ENCODE measurements at regions not wholly inside any gene's neighbourhood (a gene's known extent, or its start where the extent isn't known, plus 50 kb on each side); places are given as distances from the start of the nearest gene placed in this dataset.

DNA sequence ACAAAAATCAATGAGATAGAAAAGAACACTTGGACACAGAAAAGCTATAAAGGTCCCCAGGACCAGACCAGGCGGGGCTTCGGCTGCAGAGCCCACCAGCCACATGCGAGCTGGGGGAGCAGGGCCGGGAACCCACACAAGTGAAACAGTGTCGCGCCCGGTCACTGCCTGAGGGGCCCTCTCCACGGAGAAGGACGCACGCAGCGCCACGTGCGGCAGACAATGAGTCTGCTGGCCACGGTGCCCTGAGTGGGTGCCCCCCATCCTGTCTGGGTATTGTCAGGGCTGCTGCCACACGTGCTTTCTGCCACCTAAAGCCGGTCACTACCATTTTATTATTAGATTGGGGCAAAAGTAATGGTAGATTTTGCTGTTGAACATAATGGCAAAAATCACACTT is 207.9 kb upstream of the HDAC4 start:
- DNase-seq = no peak

DNA sequence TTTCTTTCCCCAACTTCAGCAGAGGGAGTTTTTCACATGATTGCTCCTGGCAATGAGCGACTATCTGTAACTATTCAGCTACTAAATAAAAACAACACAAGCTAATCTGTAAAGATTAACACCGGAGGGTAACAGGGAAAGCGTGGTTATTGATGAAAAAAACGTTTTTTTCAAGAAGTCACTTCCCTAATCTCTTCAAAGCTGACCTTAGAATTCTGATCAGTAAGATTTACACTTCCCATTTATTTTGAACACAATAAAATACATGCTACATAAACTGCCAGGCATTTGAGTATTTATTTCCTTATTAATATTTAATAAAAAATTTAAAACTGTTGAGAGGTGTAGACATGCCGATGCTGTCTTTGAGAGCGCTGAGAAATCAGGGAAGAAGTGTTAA is 207.4 kb upstream of the HDAC4 start:
- DNase-seq = no peak

DNA sequence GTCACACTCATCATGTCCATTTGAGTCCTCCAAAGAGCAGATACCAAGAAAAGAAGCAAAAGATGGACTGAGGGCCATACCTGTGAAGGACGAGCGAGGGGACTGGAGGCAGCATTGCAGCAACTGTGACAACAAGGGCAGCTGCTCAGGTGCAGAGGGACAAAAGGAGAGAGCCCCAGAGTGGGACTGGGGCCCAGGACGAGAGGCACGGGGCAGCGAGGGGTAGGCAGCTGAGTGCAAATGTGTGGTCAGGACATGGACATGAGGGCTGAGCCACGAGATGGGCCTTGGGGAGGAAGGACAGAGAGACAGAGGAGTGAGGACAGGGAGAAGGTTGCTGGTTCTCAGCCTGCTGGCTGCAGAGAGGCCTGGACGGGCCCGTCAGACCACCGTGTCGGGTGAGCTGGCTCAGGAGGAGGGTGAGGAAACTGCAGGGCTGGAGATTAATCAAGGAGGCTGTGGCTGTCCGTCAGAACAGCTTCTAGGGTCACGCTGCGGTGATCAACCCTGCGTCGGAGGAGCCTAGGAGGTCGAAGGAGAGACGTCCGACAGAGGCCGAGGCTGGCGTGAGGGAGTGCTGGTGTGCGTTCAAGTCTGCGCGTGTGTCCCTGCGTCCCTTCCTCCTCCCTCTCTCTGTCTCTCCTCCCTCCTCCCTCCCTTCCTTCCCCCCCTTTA is 206.8 kb upstream of the HDAC4 start:
- DNase-seq = no peak

DNA sequence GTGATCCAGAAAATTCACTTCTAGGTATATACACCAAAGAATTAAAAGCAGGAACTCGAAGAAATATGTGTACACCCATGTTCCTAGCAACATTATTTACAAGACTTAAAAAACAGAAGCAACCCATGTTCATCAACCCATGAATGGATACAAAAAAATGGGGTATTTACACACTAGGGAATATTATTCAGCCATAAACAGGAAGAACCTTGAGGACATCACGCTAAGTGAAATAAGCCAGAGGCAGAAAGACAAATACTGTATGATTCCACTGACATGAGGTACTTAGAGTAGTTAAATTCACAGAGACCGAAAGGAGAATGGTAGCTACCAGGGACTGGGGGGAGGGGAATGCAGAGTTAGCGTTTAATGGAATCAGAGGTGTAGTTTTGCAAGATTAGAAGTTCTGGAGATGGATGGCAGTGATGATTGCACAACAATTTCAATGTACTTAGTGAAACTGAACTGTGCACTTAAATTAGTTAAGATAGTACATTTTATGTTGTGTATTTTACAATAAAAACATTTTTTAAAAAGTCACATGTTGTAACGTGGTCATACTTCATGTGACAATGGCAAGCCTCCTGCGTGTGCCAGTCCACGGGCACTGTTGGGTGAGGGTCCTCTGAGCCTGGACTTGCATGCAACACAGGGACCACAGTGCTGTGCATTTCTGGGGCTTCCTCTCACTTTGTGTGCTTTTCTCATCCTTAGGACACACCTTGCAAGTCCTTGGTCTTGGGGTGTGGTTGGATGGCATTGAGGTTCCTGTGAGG is 206.1 kb upstream of the HDAC4 start:
- DNase-seq = no peak

DNA sequence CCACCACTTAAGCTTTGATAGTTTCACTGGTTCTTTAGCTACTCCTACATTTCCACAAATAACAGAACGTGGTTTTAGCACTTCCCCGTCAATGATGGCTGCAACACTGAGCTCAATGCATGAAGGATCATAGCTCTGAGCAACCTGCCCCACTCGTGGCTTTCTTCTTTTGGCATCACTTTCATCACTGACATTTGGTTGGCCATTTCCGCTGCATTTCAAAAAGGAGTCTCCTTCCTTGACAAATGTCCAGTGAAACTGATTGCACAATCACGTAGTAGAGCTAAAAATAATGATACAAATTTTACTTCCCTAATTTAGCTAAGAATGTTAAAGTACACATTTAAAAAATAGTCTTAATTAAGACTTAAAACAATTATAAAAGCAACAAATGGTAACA is 205.2 kb upstream of the HDAC4 start:
- no peak for DNase-seq

DNA sequence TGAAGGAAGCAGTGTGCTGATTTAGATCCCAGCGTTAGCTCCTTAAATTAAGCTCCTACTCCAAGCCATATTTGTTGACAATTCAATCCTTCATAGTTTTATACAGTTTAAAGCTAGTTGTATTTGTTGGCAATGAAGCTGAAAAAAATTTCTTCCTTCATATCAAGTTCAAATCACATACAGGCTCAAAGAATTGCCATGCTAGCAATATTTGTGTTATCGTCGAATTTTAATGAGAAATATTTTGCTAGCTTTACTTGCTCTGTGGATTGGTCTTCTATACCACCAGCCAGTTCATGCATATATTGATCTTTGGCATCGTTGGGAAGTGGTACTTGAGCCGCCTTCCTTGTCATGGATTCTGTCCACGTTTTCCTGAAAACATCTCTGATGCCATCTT is 204.6 kb upstream of the HDAC4 start:
- DNase-seq = no peak

DNA sequence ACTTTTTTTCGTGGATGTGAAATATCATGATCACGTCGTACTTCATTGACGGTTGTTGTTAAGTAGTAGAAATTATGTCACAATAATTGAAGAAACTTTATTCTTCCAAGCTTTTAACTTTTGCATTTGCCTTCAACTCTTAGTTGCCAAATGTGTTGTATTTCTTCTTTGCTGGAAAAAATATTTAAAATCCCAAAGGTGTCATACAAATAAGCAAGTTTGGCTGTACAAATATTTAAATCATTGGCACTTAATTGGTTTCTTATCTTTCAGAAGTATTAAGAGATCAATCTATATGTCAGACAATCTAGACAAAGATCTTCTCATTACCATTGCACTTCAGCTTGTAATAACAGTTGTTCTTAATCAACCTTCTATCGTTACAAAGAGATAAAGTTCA is 204.0 kb upstream of the HDAC4 start:
- no peak for DNase-seq

DNA sequence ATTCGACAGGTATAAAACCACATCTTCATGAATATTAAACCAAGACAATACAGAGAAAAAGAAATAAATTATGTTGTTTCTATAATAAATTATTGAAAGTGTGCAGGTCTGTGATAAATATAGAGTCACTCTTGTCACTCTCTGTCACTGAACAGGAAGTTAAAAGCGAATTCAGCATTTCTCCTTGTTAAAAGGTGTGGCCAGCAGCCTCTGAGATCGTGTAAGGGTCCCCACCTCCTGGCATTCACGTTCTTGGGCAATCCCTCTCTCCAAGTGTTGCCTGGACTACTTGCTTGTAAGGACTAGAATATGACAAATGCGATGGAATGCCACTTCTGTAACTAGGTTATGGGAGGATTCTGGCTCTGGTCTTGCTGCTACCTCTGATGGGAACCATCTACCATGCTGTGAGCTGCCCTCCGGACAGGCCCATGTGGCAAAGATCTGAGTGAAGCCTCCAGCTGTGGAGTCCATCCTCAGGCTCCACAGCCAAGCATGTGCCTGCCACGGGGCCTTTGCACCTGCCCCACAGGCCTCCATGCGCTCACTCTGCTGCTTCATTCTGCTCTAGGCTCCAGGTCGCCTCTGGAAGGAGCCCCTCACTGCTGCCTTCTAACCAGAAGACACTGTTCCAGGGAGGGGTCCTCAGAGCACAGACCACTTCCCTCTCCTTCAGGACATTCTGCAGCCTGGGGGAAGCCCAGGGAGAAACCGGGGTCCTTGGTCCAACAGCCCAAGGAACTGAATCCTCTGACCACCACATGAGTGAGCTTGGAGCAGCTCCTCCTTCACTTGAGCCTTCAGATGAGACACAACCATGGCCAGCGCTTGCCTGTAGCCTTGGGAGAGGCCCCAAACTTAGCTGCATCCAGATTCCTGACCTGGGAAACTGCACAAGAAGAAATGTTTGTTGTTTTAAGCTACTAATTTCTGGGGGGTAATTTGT is 202.9 kb upstream of the HDAC4 start:
- DNase-seq = no peak

DNA sequence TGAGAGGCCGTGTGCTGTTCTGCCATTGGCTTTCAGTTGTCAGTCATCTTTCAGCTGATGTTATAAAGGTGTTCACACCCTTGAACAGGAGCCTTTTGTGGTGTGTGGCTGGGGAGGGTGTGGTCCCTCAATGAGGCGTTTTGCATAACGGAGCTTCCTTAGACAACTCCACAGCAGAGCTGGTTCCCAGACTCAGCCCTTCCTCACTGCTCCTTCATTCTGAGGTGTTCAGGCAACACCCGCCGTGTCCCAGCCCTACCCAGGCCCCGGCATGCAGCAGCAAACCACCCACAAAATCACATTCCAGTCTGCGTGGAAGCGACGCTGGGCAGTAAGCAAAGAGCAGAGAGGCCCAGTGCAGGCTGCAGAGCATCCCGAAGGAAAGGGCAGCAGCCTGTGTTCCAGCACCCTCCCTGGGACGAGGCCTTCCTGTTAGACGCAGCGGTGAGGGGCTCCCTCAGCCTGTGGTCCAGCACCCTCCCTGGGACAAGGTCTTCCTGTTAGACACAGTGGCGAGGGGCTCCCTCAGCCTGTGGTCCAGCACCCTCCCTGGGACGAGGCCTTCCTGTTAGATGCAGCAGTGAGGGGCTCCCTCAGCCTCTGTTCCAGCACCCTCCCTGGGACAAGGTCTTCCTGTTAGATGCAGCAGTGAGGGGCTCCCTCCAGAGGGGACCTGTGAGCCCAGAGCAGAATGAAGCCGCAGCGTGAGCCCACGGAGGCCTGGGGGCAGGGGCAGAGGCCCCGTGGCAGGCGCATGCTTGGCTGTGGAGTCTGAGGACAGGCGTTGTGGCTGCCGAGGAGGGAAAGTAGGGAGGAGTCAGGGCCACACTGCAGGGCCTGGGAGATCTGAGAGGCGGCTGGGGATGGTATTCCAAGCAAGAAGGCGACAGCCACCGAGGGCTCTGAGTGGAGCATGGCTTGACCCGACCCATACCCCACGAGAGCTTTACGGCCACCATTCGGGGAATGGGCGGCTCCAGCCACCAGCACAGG is 201.8 kb upstream of the HDAC4 start:
- no peak for DNase-seq

DNA sequence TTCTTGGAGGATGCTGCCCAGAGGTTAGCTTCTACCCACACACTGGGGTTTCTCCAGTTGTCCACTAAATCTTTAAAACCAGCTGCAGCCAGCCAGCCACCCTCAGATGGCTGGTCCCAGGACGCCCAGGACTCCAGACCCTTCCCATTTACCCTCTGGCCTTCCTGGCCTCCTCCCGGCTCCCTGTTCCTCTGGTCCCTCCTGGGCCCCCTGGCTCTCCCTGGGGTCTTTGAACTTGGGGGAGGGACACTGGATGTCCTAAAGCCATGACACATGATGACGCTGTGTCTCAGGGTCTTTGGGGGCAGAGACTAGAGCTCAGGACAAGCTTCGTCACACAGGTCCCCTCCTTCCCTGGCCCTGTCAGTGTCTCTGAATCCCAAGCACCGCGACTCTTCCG is 201.1 kb upstream of the HDAC4 start:
- DNase-seq = no peak

DNA sequence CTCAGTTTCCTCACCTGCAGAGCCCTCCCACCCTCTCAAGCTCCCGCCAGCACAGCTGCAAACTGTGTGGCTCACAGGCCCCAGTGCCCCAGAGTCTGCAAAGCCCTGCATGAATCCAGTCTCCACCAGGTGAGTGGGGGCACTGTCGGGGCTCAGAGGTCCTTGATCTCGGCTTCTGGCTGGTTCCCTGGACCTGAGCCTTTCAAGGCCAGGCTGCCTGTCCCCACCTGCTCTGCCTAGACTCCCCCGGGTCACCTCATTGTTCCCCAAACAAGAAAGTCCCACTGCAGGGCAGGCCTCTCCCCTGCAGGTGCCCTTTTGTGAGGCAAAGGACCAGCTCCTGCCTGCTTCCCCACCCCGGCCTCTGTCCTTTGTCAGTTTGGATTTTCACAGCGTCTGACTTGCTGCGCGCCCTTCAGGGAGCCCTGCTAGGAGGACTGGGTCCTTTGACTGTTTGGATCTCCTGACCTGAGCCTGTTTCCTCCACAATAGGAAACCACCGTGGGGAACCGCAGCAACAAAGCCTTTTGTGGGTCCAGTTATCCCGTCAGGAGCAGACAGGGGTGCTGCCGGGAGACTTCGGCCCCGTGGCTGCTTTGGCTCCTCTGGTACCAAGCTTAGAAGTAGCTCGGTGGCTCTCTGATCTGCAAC is 200.5 kb upstream of the HDAC4 start:
- DNase-seq = no peak

DNA sequence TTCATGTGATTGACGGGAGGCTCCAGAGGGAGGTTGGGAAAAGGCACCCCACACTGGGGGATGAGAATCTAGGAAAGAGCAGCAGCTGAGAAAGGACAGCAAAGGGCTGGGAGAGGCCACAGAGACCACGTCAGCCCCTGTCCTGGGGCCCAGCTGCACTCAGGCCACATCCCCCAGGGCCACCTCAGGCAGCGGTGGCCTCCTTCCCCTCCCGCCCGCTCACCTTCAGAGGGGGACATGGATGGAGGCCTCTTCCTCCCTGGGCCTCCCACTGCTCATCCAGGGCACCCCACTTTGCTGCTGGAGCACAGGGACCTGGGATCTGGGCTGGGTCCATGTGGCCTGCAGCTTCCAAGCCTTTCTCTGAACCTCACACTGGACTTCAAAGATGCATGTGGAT is 199.8 kb upstream of the HDAC4 start:
- no peak for DNase-seq

DNA sequence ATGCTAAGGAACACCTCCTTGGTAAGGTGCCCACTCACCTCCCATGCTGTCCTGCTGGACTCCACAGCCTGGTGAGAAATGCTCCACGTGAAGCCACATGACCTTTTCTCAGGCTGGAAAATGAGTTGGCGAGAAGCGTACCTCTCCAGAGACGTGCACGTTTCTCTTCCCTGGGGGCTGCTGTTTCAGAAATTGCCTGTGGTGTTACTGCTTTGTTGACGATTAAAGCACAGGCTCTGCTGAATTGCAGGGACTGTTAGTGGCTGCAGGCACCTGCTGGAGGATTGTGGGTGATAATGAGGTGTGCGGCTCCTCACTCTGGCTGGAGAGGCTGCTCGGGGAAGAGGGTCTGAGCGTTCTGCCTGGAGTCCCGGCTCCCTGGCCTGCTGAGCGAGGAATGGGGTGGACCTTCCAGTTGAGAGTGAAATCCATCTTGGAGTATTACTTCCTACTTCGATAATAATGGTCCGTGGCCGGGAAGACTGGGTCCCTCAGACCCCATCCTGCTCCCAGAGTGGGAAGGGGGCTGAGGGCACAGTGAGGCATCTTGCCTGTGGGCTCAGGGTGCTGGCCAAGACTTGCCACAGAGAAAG is 199.3 kb upstream of the HDAC4 start:
- DNase-seq = no peak

DNA sequence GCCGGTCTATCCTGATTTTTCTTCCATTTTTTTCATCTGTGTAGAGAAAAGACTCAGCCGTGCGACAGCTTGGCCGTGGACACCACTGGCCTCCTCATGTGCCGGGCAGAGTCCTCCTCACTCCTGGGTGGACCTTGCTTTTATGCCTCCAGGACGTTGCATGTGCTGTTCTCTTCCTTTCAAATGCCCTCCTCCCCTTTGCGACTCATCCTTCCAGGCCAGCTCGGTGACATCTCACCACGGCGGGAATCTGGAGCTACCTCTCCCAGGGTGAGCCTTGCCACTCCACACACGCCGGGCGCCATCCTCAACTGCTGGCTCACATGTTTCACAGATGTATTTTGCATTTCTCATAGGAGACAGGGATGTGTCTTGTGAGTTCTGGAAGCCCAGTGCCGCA is 198.5 kb upstream of the HDAC4 start:
- DNase-seq = no peak

DNA sequence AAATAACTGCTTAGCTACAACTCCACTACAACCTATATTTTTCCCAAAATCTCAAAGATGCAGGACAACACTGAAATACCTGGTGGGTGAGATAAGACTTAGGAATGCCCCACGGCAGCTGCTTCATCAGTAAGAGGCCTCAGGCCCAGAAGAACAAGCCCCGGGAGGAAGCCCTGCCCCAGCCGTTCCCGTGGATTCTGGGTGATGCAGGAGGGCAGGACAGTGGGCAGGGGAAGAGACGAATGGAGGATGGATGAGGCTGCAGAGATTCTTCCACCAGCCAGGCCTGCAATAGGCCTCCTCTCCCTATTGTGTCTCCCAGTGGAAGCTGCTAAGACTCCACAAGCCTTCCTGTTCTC is 197.9 kb upstream of the HDAC4 start:
- DNase-seq = no peak

DNA sequence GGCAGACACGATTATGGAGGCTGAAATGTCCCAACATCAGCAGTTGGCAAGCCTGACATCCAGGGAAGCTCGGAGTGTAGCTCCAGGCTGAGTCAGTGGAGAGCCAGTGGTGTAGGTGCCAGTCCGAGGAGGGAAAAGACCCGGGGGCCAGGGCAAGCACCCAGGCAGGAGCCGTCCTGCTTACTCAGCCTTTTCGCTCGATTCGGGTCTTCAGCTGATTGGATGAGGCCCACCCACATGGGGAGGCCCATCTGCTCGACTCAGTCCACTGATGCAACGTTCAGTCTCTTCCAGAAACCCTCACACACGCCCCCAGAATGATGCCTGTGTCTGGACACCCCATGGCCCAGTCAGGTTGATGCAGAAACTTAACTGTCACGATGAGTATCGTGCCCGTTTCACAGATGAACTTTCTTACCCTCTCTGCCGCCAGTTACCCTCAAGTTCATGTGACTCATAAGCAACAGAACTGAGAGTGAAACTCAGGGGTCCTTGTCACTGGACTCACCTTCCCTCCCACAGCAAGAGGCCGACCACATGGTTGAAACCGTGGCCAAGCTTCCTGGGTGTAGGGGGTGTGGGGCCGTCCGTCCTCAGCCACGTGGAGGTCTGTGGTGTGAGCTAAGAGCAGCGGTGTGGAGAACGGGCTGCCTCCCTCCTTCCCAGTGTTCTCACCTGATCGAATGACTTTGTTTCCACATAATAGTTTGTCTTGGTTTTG is 197.4 kb upstream of the HDAC4 start:
- no peak for DNase-seq

DNA sequence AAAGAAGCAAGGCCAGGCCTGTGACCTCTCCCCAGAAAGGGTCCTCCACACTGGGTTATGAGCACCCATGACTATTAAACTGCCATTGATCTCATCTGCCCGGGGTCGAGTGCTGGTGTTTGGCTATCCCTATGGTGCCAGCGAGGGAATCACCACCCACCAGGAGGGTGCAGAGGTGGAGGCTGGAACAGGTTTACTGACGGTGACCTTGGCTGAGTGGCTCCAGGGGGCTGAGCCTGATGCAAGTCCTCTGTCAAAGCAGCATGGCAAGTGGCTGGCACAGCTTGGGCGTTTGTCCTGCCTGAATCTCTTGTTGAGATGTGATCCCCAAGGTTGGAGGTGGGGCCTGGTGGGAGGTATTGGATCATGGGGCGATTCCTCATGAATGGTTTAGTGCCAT is 196.4 kb upstream of the HDAC4 start:
- DNase-seq = no peak

DNA sequence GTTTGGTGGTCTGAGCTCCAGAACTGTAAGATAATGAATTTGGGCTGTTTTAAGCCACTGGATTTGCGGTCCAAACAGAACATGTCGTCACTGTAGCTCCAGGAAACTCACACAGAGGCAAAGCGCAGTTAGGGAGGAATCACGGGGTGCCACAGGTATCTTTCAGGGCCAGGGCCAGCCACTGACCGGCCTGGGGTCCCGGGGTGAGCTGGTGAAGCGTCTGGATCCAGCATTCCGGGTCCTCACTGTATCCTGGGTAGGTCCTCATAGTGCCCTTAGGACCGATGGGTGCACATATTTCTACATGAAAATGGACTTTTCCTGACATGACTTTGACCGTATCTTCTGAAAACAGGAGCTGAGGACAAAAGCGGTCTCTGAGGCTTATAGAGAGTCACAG is 196.0 kb upstream of the HDAC4 start:
- DNase-seq = no peak

DNA sequence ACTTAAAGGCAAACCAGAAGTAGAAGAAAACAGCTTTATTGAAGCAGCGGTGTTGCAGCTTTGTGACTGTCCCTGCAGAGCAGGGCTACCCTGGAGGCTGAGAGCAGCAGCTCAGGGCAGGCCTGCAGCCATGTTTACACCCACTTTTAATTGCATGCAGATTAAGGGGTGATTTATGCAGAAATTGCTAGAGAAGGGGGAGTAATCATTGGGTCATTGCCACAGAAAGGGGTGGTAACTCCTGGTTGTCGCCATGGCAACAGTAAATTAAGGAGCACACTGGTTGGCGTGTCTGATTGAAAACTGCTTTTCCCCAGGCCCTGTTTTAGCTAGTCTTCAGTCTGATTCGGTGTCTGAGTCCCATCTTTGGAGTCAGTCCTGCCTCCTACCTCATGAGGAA is 195.4 kb upstream of the HDAC4 start:
- DNase-seq = no peak

DNA sequence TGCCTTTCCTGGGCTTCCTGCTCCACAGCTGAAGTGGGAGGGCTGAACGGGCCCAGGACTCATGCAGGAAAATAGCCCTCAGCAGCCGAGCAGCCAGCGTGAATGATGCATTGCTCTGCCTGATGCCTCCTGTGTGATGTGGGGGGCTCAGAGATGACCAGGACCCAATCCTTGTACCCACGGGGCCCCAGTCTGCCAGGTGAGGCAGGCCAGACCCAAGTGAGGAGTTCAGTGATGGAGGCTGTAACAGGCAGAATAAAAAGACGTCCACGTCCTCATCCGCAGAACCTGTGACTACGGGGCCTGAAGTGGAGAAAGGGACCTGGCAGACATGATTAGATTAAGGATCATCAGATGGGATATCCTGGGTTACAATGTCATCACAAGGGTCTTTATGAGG is 194.9 kb upstream of the HDAC4 start:
- no peak for DNase-seq
